ENCODE measurements at regions not wholly inside any gene's neighbourhood (a gene's known extent, or its start where the extent isn't known, plus 50 kb on each side); places are given as distances from the start of the nearest gene placed in this dataset.

- no peak for TF ChIP-seq ZFX (IDR thresholded peaks at IDR 0.05)
- TF ChIP-seq CTCF (conservative IDR thresholded peaks at IDR 0.05), result no peak
- H3K27ac ChIP-seq, result no peak overlapping the region
These were observed 219.1 kb upstream of the ZC3H12A start for GRCh38 chr1:37255136-37255795.

GRCh38 chr1:37255868-37256267, 218.5 kb upstream of the ZC3H12A start:
- no peak for TF ChIP-seq CTCF (conservative IDR thresholded peaks at IDR 0.05)
- TF ChIP-seq ZFX (IDR thresholded peaks at IDR 0.05), result no peak
- no peak overlapping the region for H3K27ac ChIP-seq

GRCh38 chr1:37257646-37258045, 216.7 kb upstream of the ZC3H12A start:
- no peak for TF ChIP-seq CTCF (conservative IDR thresholded peaks at IDR 0.05)
- no peak for TF ChIP-seq ZFX (IDR thresholded peaks at IDR 0.05)
- no peak overlapping the region for H3K27ac ChIP-seq

GRCh38 chr1:37258068-37258467, 216.3 kb upstream of the ZC3H12A start:
- TF ChIP-seq ZFX (IDR thresholded peaks at IDR 0.05), result no peak
- no peak for TF ChIP-seq CTCF (conservative IDR thresholded peaks at IDR 0.05)
- H3K27ac ChIP-seq, result no peak overlapping the region

GRCh38 chr1:37259019-37259418, 215.4 kb upstream of the ZC3H12A start:
- no peak overlapping the region for H3K27ac ChIP-seq
- TF ChIP-seq ZFX (IDR thresholded peaks at IDR 0.05) (no peak), CTCF (conservative IDR thresholded peaks at IDR 0.05) (no peak)

GRCh38 chr1:37261129-37261528, 213.3 kb upstream of the ZC3H12A start:
- no peak overlapping the region for H3K27ac ChIP-seq
- TF ChIP-seq CTCF (conservative IDR thresholded peaks at IDR 0.05), result no peak
- TF ChIP-seq ZFX (IDR thresholded peaks at IDR 0.05), result no peak

- TF ChIP-seq ZFX (IDR thresholded peaks at IDR 0.05) (no peak), CTCF (conservative IDR thresholded peaks at IDR 0.05) (no peak)
- no peak overlapping the region for H3K27ac ChIP-seq
These were observed 211.8 kb upstream of the ZC3H12A start for GRCh38 chr1:37262439-37263170.
